ENCODE measurements at regions not wholly inside any gene's neighbourhood (a gene's known extent, or its start where the extent isn't known, plus 50 kb on each side); places are given as distances from the start of the nearest gene placed in this dataset.

DNA sequence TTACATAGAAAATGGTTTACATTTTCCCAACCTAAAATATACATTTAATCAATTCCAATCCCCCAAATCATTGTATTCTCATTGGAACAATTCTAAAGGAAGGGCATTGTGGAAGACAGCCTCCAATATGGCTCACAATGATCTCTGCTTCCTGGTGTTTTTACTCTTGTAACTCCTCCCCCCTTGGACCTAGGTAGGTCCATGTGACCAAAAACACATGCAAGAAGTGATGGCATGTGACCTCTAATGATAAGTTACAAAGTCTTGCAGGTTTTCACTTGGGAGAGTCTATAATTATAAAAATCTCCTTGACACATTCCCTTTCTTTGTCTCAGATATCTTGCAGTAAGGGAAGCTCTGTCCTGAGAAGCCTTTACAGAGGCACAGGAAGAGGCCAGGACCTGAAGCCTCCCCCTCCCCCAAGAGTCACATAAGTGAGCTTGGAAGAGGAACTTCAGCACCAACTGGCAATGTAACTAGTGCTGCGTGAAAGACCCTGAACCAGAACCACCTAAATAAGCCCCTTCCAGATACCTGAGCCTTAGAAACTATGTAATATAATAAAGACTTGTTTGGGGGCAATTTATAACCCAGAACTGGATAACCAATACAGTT lies 816.2 kb upstream of the ATXN8OS start:
- TF ChIP-seq CTCF (IDR thresholded peaks at IDR 0.05; ENCODE audit: control extremely low read depth in 1 of 3, insufficient read depth in 1 of 3, low read depth in 1 of 3, low read length in 3 of 3) (no peak), TAF1 (IDR thresholded peaks at IDR 0.05; ENCODE audit: low read depth, low read length) (no peak), YY1 (IDR thresholded peaks at IDR 0.05; ENCODE audit: low read depth, low read length) (no peak), SIN3A (conservative IDR thresholded peaks at IDR 0.05 in 1 of 2, IDR thresholded peaks at IDR 0.05 in 1 of 2; ENCODE audit: low read depth in 1 of 2, low read length in 2 of 2) (no peak), MAX (IDR thresholded peaks at IDR 0.05) (no peak)

Measured in H1 (cell line).